Epithelial cell of esophagus (primary cell): ENCODE measurements at regions not wholly inside any gene's neighbourhood (a gene's known extent, or its start where the extent isn't known, plus 50 kb on each side); places are given as distances from the start of the nearest gene placed in this dataset.
A peak's percentile ranks its signal among the peaks of the same experiment; 100 is the strongest.

Source experiments
- DNase-seq: peaks from one replicate; pipeline ENCODE4 v3.0.0; 2010; ENCODE audit warnings: low read depth
- H3K4me3 ChIP-seq: 2 replicates; pipeline ENCODE4 v1.5.1; 2011; ENCODE audit warnings: mild to moderate bottlenecking, low read length, control low read depth
- CTCF ChIP-seq: IDR thresholded peaks from 2 replicates; pipeline ENCODE4 v1.5.1; 2011; ENCODE audit warnings: low read depth, mild to moderate bottlenecking, low read length, control low read depth, inconsistent platforms; ENCODE audit not compliant: insufficient read depth; ENCODE audit errors: missing control alignments

- H3K4me3 ChIP-seq: no peak overlapping the region
- peak; percentile 54 for DNase-seq
- TF ChIP-seq CTCF: no peak
Measured at GRCh38 chr1:81304187-81304586, 496.5 kb upstream of the ADGRL2 start.

GRCh38 chr1:81299892-81300291, 500.8 kb upstream of the ADGRL2 start:
- no peak for DNase-seq
- no peak for TF ChIP-seq CTCF
- H3K4me3 ChIP-seq: no peak overlapping the region

- no peak overlapping the region for H3K4me3 ChIP-seq
- no peak for TF ChIP-seq CTCF
- no peak for DNase-seq
Measured at GRCh38 chr1:81298266-81298665, 502.5 kb upstream of the ADGRL2 start.

- no peak for TF ChIP-seq CTCF
- no peak for DNase-seq
Measured at GRCh38 chr1:81296601-81297000, 504.1 kb upstream of the ADGRL2 start.

GRCh38 chr1:81290326-81290725, 510.4 kb upstream of the ADGRL2 start:
- TF ChIP-seq CTCF: no peak
- DNase-seq: no peak
- no peak overlapping the region for H3K4me3 ChIP-seq

More at GRCh38 chr1:81296601-81297000, 504.1 kb upstream of the ADGRL2 start:
- no peak overlapping the region for H3K4me3 ChIP-seq

- H3K4me3 ChIP-seq: no peak overlapping the region
- DNase-seq: no peak
- TF ChIP-seq CTCF: no peak
Measured at GRCh38 chr1:81288689-81289088, 512.0 kb upstream of the ADGRL2 start.

- TF ChIP-seq CTCF: no peak
- DNase-seq: no peak
- H3K4me3 ChIP-seq: no peak overlapping the region
Measured at GRCh38 chr1:81287411-81288080, 513.2 kb upstream of the ADGRL2 start.
